A549 (cell line): ENCODE measurements at regions not wholly inside any gene's neighbourhood (a gene's known extent, or its start where the extent isn't known, plus 50 kb on each side); places are given as distances from the start of the nearest gene placed in this dataset.

Source experiments
- CTCF ChIP-seq: fragments of >200 bp; sonication (Bioruptor Twin); formaldehyde crosslinking; IDR thresholded peaks from 3 replicates; pipeline ENCODE4 v1.5.1; 2016
- RAD21 ChIP-seq, 2 experiments: fragments of >200 bp in 1 of 2; sonication (Bioruptor Twin) in 1 of 2; formaldehyde crosslinking in 1 of 2; IDR thresholded peaks in 1 of 2; conservative IDR thresholded peaks in 1 of 2; 2 replicates in 1 of 2; 3 replicates in 1 of 2; pipeline ENCODE4 v1.6.1; 2012 to 2018; ENCODE audit warnings: inconsistent platforms in 1 of 2

- no peak for TF ChIP-seq CTCF
- TF ChIP-seq RAD21 (conservative IDR thresholded peaks at IDR 0.05 in 1 of 2, IDR thresholded peaks at IDR 0.05 in 1 of 2): no peak
Observed at GRCh38 chr7:97470726-97471125, 261.2 kb upstream of the TAC1 start.
